ENCODE measurements at regions not wholly inside any gene's neighbourhood (a gene's known extent, or its start where the extent isn't known, plus 50 kb on each side); places are given as distances from the start of the nearest gene placed in this dataset.
"Not testable (repeated sequence)": the region's sequence is repeated elsewhere in the genome, so short reads cannot be mapped to it uniquely, and the experiment has no call there.

- TF ChIP-seq FOXM1 (IDR thresholded peaks at IDR 0.05; ENCODE audit: borderline replicate concordance) (no peak), CTBP1 (IDR thresholded peaks at IDR 0.05; ENCODE audit: borderline replicate concordance) (0 out of 2 replicates have a peak, but pooled peaks have one; percentile 34), TARDBP (IDR thresholded peaks at IDR 0.05) (peak; percentile 57), PKNOX1 (IDR thresholded peaks at IDR 0.05) (no peak), FOXK2 (IDR thresholded peaks at IDR 0.05) (peak; percentile 84), ELF4 (IDR thresholded peaks at IDR 0.05) (peak; percentile 43; the same call in 1 of the 2 replicates), ARNT (IDR thresholded peaks at IDR 0.05) (no peak), FOXA1 (IDR thresholded peaks at IDR 0.05) (no peak; the same call in 1 of the 2 replicates), BHLHE40 (IDR thresholded peaks at IDR 0.05; ENCODE audit: borderline replicate concordance) (no peak; the same call in 1 of the 2 replicates), NFRKB (IDR thresholded peaks at IDR 0.05) (peak; percentile 41; the same call in 1 of the 2 replicates), SP1 (IDR thresholded peaks at IDR 0.05) (no peak), HDGF (IDR thresholded peaks at IDR 0.05; ENCODE audit: borderline replicate concordance) (no peak), LEF1 (IDR thresholded peaks at IDR 0.05; ENCODE audit: borderline replicate concordance) (no peak), ZNF384 (IDR thresholded peaks at IDR 0.05) (no peak; the same call in 1 of the 2 replicates), SUZ12 (IDR thresholded peaks at IDR 0.05) (peak; percentile 55; the same call in 1 of the 2 replicates), L3MBTL2 (conservative IDR thresholded peaks at IDR 0.05) (no peak)
- DNase-seq (ENCODE audit: extremely low spot score): peak; percentile 97
- POLR2A ChIA-PET: interaction anchor here (0.8 kb wide), 1 partner anchor 74 kb away, joined by 3 read pairs; no protein-coding TSS in a partner anchor
- CTCF ChIA-PET: interaction anchor here (0.5 to 4.1 kb wide), 32 partner anchors 8 to 134 kb away, joined by 3 to 38 read pairs (median 4); no protein-coding TSS in a partner anchor
Measured at GRCh38 chr13:61880578-61881283, 465.1 kb upstream of the PCDH20 start.

GRCh38 chr13:61878565-61878964, 462.9 kb upstream of the PCDH20 start:
- POLR2A ChIA-PET; DNase-seq (ENCODE audit: extremely low spot score): not testable (repeated sequence)
- CTCF ChIA-PET: interaction anchor here (4.1 kb wide), 1 partner anchor 15 kb away, joined by 38 read pairs; no protein-coding TSS in a partner anchor

- no peak for DNase-seq (ENCODE audit: extremely low spot score)
- TF ChIP-seq NFRKB (IDR thresholded peaks at IDR 0.05): no peak
- TF ChIP-seq BHLHE40 (IDR thresholded peaks at IDR 0.05; ENCODE audit: borderline replicate concordance): no peak
- TF ChIP-seq TARDBP (IDR thresholded peaks at IDR 0.05): no peak
- TF ChIP-seq FOXM1 (IDR thresholded peaks at IDR 0.05; ENCODE audit: borderline replicate concordance): no peak
- TF ChIP-seq ZNF384 (IDR thresholded peaks at IDR 0.05): no peak
- no peak for TF ChIP-seq PKNOX1 (IDR thresholded peaks at IDR 0.05)
- no peak for TF ChIP-seq CTBP1 (IDR thresholded peaks at IDR 0.05; ENCODE audit: borderline replicate concordance)
- TF ChIP-seq ARNT (IDR thresholded peaks at IDR 0.05): no peak
- TF ChIP-seq L3MBTL2 (conservative IDR thresholded peaks at IDR 0.05): no peak
- TF ChIP-seq ELF4 (IDR thresholded peaks at IDR 0.05): no peak
- TF ChIP-seq FOXK2 (IDR thresholded peaks at IDR 0.05): no peak
- ChIA-PET CTCF (no interaction called here), POLR2A (no interaction called here)
Measured at GRCh38 chr13:61874970-61875579, 459.4 kb upstream of the PCDH20 start.

- no peak for TF ChIP-seq ELF4 (IDR thresholded peaks at IDR 0.05)
- TF ChIP-seq L3MBTL2 (conservative IDR thresholded peaks at IDR 0.05): no peak
- TF ChIP-seq ARNT (IDR thresholded peaks at IDR 0.05): no peak
- no peak for TF ChIP-seq LEF1 (IDR thresholded peaks at IDR 0.05; ENCODE audit: borderline replicate concordance)
- TF ChIP-seq CTBP1 (IDR thresholded peaks at IDR 0.05; ENCODE audit: borderline replicate concordance): no peak
- TF ChIP-seq NFRKB (IDR thresholded peaks at IDR 0.05): no peak
- no peak for TF ChIP-seq TARDBP (IDR thresholded peaks at IDR 0.05)
- TF ChIP-seq FOXM1 (IDR thresholded peaks at IDR 0.05; ENCODE audit: borderline replicate concordance): no peak
- POLR2A ChIA-PET: no interaction called here
- CTCF ChIA-PET: interaction anchor here (1.5 kb wide), 1 partner anchor 80 kb away, joined by 6 read pairs; no protein-coding TSS in a partner anchor
- DNase-seq (ENCODE audit: extremely low spot score): no peak
Measured at GRCh38 chr13:61873717-61874116, 458.1 kb upstream of the PCDH20 start.

- CTCF ChIA-PET: interaction anchor here (1.4 to 1.6 kb wide), 2 partner anchors 18 to 24 kb away, joined by 4 to 12 read pairs; no protein-coding TSS in a partner anchor
- no peak for TF ChIP-seq ZNF384 (IDR thresholded peaks at IDR 0.05)
- TF ChIP-seq BHLHE40 (IDR thresholded peaks at IDR 0.05; ENCODE audit: borderline replicate concordance): no peak
- no peak for TF ChIP-seq FOXA1 (IDR thresholded peaks at IDR 0.05)
- no peak for TF ChIP-seq TARDBP (IDR thresholded peaks at IDR 0.05)
- TF ChIP-seq HDGF (IDR thresholded peaks at IDR 0.05; ENCODE audit: borderline replicate concordance): no peak
- TF ChIP-seq L3MBTL2 (conservative IDR thresholded peaks at IDR 0.05): no peak
- TF ChIP-seq ELF4 (IDR thresholded peaks at IDR 0.05): no peak
- no peak for DNase-seq (ENCODE audit: extremely low spot score)
- POLR2A ChIA-PET: no interaction called here
Measured at GRCh38 chr13:61857198-61857597, 441.5 kb upstream of the PCDH20 start.

- POLR2A ChIA-PET: no interaction called here
- DNase-seq (ENCODE audit: extremely low spot score): no peak
- CTCF ChIA-PET: interaction anchor here (0.7 to 1.1 kb wide), 3 partner anchors 9 to 102 kb away, joined by 3 read pairs; no protein-coding TSS in a partner anchor
- 0 out of 2 replicates have a peak, but pooled peaks have one; percentile 23 for TF ChIP-seq PKNOX1 (IDR thresholded peaks at IDR 0.05)
- no peak for TF ChIP-seq ZNF384 (IDR thresholded peaks at IDR 0.05)
Measured at GRCh38 chr13:61852116-61852619, 436.5 kb upstream of the PCDH20 start.

Data from HEK293T (cell line).